GM18867 (cell line): ENCODE measurements at regions not wholly inside any gene's neighbourhood (a gene's known extent, or its start where the extent isn't known, plus 50 kb on each side); places are given as distances from the start of the nearest gene placed in this dataset.
A peak's percentile ranks its signal among the peaks of the same experiment; 100 is the strongest.
"Not testable (repeated sequence)": the region's sequence is repeated elsewhere in the genome, so short reads cannot be mapped to it uniquely, and the experiment has no call there.

Source experiments
- ATAC-seq: cut with Tn5 transposase; IDR thresholded peaks from one replicate; pipeline ENCODE4 v1.9.1; 2021; ENCODE audit warnings: mild to moderate bottlenecking, moderate library complexity; ENCODE audit not compliant: unreplicated experiment

DNA sequence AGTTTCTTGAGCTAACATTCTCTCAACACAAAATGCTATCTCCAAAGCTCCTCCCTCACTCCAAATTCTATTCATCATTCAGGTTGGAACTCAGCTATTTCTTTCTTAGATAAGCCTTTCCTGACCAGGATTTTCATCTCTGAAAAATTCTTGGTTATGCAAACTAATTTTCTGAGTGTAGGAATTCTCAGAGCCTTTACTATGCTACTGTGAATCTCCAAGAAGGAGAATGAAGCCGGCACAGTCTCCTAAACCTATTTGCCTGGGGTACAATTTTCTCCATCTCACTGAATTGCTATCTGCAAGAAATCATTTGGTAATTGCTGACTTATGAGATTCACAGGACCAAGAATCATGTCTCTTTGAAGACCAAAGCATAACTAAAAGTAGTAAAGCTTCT is 325.9 kb upstream of the ESRRG start:
- no peak for ATAC-seq

DNA sequence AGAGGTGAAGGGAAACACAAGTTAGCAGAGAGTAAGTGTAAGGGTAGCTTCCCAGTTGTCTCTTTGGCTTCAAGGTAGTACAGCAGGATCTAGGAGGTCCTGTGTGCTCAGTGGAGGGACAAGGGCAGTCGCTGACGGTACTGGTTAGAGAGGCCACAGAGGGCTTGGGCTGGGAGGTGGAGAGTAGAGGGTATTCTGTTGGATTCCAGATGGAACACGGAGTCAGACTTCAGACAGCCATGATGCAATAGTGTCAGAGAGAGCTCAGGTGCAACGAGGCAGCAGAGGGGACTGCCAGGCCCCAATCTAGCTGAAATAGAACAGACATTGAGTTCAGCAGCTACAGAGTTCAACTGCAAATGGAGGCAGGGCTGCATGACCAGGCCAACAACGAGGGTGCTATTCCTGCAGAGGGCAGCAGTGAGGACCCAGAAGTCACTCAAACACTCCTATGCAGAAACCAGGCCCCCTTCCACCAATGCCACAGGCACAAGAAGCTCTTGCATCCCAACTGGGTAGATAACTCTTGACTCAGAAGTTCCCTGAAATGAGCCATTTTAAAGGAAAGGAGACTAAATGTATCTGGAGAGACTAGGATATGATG is 325.0 kb upstream of the ESRRG start:
- ATAC-seq: peak; percentile 76

DNA sequence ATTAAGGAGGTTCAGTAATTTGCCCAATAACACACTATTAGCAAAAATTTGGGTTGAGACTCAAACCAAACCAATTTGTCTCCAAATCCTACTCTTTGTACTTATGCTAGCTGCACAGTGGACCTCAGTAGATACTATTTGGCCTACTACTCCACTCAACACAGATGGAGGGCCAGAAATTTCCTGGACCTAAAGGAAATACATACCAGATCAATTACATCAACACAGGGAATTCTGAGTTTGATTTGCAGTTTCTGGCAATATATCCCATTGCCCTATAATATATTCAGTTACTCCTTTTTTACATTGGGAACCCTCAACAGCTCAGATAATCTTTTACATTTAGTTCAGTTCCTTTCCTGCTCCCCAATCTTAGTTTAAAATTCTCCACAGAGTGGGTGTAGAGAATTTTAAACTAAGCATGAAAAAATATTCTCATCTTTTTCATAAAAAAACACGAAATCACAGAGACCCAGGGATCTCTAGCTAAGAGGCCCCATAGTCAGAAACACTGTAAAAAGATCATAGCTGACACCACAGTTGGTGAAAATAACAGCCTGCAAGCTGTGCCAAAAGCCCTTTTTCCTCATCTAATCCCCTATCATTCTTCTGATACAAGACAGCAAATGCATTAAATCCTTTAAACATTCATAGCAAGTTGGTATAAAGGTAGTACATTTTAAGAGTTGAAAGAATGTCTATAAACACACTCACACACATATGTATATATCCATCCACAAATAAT is 317.7 kb upstream of the ESRRG start:
- ATAC-seq: no peak

DNA sequence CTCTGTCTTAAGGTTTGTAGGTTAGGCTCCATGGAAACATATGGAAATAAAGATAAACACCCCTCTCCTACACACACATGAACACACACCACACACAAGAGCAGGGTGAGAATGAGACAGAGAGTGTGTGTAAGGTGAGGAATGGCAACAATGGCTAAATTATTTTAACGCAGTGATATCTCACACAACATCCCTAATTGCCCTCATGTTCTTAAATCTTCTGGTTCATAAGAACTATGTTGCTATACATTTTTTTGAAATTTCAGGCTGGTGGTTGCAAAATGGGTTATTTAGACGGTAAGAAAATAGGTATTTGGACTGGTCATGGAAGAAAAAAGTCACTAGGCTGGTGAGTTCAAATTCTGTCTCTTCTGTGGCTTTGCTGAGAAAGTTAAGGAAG is 316.7 kb upstream of the ESRRG start:
- ATAC-seq: no peak

DNA sequence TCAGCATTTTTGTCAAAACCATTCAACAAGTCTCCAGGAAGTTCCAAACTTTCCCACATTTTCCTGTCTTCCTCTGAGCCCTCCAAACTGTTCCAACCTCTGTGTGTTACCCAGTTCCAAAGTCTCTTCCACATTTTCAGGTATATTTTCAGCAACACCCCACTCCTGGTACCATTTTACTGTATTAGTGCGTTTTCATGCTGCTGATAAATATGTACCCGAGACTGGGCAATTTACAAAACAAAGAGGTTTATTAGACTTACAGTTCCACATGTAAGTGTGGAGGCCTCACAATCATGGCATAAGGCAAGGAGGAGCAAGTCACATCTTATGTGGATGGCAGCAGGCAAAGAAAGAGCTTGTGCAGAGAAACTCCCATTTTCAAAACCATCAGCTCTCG is 315.9 kb upstream of the ESRRG start:
- ATAC-seq: not testable (repeated sequence)

DNA sequence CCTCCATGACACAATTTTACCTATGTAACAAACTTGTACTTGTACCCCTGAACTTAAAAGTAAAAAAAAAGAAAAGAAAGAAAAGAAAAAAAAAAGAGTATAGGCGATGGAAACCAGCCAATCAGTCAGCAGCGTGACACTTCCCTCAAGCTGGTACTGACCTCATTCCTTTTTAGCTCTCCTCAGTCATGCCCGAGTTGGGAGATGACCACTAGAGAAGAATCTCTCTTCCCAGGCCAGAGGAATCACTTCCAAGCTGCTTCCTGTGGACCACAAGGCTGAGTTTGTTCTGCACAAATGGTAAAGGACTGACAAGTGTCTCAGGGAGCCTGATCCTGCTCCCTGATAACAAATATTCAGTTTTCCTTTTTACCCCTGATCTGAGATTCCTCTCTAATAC is 313.5 kb upstream of the ESRRG start:
- no peak for ATAC-seq

DNA sequence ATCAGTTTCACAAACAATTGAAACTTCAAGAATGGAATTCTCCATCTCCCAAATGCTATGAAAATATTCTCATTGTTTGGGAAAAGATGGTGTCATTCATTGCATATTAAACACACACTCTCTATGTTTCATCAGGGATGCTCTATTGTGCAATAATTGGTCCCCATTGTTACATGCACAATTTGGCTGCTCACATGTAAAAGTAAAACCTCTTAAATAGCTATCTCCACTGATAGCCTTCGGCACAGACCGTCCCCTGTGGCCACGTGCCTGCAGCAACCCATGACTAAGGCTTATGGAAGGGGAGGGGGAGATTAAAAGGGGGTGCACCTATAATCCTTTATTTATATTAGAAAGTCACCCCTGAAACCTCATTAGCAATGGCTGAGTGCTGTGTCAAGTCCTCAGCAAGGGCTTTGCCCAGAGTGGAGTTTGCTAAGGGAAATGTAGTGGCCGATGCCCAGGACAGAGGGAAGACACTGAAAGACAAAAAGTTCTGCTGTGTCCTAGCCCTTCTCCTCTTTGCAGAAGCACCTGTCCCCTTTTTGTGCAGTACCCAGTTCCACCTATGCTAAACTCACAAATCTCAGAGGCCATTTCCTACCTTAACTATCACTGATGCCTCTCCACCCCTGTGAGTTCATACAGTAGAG is 309.6 kb upstream of the ESRRG start:
- no peak for ATAC-seq

DNA sequence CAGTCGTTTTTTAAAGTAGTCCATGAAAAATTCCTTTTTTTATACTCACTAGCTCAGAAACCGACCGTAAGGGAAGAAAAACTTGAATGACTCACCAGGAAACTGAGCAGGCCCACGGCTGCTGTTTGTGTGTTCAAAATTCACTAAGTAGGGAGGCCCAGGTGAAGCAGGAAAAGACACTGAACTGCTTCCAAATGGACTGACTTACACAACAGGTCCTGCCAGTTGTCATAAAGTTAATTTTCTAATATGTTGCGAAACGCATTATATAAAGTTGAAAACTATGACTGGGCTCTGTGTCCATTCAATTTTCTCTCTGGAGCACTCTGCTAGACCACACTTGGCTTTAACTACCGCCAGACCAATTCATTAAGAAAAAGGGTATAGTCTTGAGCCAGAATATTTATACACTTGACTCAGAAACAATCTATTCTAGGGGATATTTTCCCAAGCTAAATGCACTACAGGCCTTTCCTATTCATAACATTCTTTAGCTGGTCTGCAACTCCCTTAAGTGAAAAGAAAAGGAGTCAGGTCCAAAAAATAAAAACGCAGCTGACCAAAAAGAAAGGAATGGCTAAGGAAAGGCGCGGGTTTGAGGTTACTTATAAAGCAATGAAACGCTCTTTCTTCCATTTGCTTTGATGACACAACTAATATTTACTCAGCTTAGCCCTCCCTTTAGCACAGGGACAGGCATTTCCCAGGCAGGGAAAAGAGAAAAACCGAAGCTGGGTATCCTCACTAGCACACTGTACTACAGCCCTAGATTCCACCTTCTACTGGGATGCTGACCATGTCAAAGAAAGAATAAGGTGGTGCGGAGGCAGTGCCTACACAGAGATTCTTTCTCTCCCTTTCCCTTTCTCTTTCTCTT is 306.3 kb upstream of the ESRRG start:
- ATAC-seq: no peak

DNA sequence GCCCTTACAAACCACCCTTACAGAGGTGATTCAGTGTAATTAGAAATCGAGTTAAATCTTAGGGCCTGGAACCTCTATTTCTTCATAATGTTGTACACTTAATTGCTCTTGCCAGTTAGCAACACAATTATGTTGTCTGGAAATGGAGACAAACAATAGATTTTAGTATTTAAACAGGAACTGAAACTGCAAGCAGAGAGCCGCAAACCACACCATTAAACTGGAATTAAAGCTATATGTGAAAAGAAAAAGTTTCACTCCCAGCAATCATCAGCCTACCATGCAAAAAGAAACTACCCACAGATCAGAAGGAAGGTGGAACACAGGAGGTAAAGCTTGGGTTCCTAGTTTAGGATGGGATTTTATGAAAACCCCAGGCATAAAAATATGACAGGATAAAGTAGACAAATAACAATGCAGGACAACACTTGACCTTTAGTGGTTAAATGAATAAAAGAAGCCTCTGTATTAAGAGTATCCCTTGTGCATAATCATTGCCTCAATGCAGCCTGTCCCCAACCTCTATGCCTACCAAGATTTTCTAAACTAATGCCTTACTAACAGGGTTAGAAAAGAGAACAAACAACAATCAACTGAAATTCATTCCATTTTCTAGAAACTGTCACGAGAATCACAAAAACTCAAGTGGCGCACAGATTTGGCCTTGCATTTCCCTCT is 304.3 kb upstream of the ESRRG start:
- peak; percentile 98 for ATAC-seq

DNA sequence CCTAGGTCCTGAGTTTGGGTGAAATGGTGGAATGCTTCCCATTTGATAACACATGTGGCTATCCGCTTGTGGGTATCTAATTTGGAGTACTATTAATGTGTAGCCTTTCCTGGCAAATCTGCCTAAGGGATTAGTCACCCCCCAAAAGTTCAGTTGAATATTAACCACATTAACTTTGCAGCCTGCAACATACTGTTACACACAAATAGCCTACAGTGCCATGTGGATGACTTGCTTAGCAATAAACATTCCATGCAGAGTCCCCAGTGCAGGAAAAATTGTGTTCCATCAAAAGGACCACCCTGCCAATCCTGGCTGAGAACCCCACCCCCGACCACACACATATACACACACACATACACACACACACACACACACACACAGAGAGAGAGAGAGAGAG is 303.3 kb upstream of the ESRRG start:
- ATAC-seq: no peak

DNA sequence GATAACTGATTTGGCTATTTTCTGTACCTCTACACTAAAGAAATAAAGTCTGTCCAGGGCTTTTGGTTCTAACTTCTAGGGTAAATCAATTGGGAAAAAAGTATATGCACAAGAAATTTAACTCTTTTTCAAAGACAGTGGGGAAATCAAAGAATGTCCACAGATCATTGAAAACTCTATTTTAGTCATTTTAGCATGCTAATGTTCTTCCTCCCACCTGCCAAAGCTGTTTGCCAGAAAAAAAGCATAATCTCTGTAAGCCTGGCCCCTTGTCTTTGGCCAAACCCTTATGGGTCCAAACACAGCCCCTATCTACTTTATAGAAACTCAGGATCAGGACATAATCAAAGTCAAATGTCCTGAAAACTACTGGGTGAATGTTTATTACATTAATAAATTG is 302.2 kb upstream of the ESRRG start:
- no peak for ATAC-seq

DNA sequence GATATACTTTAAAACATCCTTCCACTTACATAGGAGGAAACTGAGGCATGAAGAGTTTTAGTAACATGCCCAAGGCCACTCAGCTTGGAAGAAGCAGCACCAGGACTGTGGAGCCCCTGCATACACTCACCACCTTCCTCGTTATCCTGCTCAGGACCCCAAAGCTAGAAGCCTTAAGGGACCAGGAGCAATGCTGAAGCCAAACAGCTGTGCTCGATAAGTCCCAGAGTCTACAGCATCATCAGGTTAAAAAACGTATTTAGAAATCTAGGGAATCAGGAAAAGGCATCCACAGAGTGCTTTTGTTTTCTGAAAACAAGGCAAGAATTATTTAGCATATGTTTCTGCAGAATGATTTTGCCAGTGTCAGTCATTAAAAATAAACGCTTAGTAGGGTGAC is 301.7 kb upstream of the ESRRG start:
- ATAC-seq: no peak

DNA sequence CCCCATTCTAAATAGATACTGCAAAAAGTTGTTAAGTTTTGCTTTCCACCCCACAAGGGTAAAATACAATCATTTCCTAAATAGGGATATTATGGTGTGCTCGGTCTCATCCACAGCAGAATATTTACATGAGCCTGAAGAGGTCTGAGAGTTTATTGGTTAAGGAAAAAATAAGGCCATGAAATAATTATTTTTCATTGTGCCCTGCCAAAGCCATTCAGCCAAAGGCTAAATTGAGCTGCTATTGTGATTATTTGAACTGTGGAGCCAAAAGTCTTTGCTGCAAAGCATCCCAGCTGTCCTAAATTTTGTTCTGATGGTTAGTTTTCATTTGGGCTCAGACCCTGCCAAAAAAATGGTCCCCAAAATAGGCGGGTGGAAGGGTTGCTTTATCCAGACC is 298.7 kb upstream of the ESRRG start:
- no peak for ATAC-seq

DNA sequence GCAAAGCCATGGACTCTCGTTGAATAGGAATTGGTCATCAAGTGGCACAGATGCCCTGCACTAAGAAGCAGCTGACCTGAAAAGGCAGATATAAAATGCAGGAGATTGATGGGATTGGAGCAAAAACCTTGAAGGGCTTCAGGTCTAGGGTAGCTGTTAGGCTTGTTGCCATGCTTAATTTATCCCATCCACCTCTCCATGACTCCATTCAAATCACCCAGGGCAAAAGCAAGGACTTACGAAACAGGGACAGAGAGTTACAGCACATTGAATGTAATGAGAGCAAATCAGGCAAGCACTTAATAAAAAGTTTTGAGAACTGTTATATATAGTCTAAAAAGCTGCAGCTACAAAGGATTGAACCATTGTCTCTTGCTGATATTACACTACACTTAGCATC is 298.2 kb upstream of the ESRRG start:
- no peak for ATAC-seq

DNA sequence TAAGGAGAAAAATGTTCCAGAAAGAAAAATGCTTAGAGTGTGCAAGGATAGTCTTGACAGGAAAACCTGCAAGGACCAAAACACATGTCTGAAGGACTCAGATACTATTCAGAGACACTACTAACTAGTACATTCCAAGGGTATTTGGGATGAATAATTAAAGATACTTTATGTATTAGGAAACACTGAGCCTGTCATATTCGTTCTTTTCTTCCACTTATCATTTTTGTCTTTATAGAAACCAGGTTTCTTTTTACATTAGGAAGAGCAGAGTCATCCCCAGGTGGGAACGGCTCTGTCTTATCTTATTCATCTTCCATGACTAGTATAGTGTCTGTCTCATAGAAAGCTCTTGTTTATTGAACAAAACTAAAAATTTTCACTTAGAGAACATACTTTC is 296.2 kb upstream of the ESRRG start:
- ATAC-seq: no peak

DNA sequence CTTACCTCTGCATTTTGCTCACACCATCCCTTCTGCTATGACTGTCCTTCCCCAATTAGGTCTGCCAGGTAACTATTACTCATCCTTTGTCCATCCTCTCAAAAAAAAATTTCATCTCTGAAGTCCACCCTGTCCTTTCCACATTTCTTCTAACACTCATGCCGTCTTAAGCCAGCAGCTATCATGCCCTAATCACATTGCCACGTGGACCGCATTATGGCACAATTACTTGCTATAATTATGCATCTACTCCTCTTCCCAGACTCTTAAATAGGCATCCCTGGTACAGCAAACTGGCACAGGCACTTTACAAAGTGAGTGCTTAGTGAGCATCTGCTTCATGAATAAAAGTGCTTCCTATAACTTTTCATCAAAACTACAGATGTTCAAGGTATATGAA is 295.4 kb upstream of the ESRRG start:
- ATAC-seq: no peak

DNA sequence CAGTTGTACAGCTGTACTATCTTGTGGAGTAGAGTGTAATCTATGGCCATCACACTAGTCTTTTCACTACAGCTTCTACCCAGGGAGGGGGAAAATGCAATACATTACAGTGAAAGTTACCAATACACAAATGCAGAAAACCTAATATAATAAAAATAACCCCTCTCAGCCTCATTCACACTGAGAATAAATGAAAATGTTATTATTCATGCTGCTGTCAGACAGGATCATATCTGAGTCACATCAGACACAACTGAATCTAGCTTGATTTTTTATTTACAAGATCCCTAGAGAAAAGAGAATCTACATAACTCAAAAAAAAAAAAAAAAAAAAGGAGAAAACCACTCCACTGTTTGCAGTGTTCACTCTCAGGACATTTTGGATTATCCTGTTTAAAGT is 293.9 kb upstream of the ESRRG start:
- ATAC-seq: no peak

DNA sequence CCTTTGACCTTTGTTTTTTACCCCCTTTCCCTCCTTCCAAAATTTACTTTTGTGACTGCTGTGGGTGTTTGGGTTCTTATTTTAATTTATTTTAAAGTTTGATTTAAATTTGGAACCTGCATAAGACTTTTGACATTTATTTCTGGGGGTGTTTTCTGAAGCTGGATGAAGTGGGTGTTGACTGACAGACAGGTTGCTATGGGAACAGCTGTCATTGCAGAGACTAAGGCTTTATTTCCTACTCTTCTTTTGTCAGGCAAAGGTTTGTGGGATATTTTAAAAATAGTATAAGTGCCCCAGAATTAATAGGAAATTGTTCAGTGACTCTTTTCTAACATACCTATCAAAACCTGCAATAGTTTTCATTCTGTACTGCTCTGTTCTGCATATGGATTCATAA is 290.8 kb upstream of the ESRRG start:
- no peak for ATAC-seq

DNA sequence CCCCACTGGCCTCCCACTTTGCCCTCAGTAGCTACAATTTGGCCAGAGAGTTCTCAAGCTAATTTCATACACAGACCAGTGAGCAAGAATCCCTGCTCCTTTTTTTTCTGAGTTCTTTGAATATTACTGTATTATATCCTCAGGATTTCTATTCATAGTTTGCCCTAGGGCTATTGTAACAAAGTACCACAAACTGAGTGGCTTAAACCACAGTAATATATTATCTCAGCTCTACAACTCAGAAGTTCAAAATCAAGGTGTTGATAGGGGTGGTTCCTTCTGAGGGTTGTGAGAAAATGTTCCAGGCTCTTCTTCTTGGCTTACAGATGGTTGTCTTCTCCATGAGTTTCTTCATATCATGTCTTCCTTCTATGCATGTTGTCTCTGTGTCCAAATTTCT is 289.4 kb upstream of the ESRRG start:
- no peak for ATAC-seq

DNA sequence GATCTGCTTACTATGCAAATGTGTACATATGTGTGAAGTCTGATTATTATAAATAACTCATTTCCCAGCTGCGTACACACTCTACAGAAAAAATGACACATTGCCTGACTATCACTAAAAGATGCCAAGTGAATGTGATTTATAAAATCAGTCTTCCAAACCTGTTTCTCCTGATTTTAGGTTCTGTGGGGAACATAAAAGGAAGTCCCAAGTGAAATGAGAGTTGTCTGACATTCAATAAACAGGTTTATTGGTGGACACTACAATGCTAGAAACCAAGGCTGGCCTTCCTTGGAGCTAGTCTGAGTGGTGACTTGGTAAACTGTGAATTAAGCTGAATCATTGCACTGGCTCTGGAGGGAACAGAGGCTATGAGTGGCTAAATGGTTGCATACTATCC is 287.9 kb upstream of the ESRRG start:
- no peak for ATAC-seq

DNA sequence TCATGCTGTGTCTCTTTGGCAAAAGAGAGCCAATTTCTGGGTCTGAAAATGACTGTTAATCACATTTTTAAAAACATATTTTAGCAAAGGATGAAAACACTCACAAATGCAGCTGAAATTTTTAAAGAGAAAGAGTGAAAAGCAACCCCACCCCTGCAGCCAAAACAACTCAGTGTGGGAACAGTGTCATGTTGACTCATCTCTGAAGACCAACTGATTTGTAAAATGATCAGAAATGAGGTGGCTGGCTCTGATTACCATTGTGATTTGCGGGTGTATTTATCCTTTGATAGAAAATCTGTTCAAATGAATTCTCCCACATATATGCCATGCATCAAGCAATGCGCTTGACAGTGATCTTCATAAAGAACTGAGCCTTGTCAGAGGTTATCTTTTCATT is 287.0 kb upstream of the ESRRG start:
- ATAC-seq: no peak
